Pancreas (tissue), 10 donors: ENCODE measurements at regions not wholly inside any gene's neighbourhood (a gene's known extent, or its start where the extent isn't known, plus 50 kb on each side); places are given as distances from the start of the nearest gene placed in this dataset.

Source experiments
- ATAC-seq, 4 donors: fragments of 200-7000 bp; cut with Tn5 transposase; one replicate each; pipeline versions ENCODE4 v1.8.0 to v1.9.1; 2020; ENCODE audit warnings: mild to moderate bottlenecking in 4 of 4, moderate library complexity in 4 of 4
- DNase-seq, 6 donors: peaks; one replicate each; pipeline ENCODE4 v3.0.0-alpha.2; 2020
- FAIRE-seq: peaks from 2 replicates; lab custom pipeline; 2012; peaks lifted over from hg19 to GRCh38; lab: Jason Lieb, UNC
- H3K27ac ChIP-seq, 4 donors: fragments of 200-600 bp; sonication (generic); 1 replicate in 3 of 4; 2 replicates in 1 of 4; pipeline versions ENCODE4 v1.5.0 to v1.8.0; 2020
- H3K27me3 ChIP-seq, 4 donors: fragments of 200-600 bp; one replicate each; pipeline ENCODE4 v1.8.0; 2021
- H3K36me3 ChIP-seq, 3 donors: fragments of 200-600 bp; sonication (generic) in 1 of 3; one replicate each; pipeline versions ENCODE4 v1.5.0 to v1.8.0; 2020 to 2021
- H3K4me1 ChIP-seq, 3 donors: fragments of 200-600 bp; one replicate each; pipeline ENCODE4 v1.8.0; 2021
- H3K4me3 ChIP-seq, 4 donors: fragments of 200-600 bp; sonication (generic) in 2 of 4; one replicate each; pipeline versions ENCODE4 v1.5.0 to v1.8.0; 2020 to 2021
- H3K9me3 ChIP-seq, 4 donors: fragments of 200-600 bp; one replicate each; pipeline ENCODE4 v1.8.0; 2021
- WGBS, 2 donors: extraction: QIAGEN DNeasy Blood & Tissue Kit; methylation state at CpG; one replicate each; pipeline ENCODE4 v1.1.7; 2013; 5-methylcytosine and 5-hydroxymethylcytosine counted together
- intact Hi-C, 3 donors: fragments of 100-400 bp; cut with DNase I; formaldehyde crosslinking; loops; one replicate each; pipeline versions ENCODE4 v1.11.1 to v1.14.2; 2022
- TF ChIP-seq, protein P1 (sequence below), 4 donors: fragments of 200-600 bp; sonication (generic) in 3 of 4; IDR thresholded peaks; one replicate each; pipeline versions ENCODE4 v1.5.0 to v1.8.0; 2021; ENCODE audit warnings: antibody characterized with exemption in 4 of 4
- donor health status: healthy with polysubstance abuse.
- donor health status: DM: no; HTN: no; CAD: no; lungs with moderate emphysema.
- donor health status: DM: no; HTN: no; CAD: no.
- donor health status: control.
- donor health status: control.
- donor health status: Bipolar disorder and iron deficiency.
- donor health status: DM: yes; HTN: yes; CAD: no.
- donor health status: DM: no; HTN: no; CAD: no.
- donor health status: DM: no; HTN: no; CAD: no.
- donor health status: DM: yes; HTN: yes; CAD: no.

DNA sequence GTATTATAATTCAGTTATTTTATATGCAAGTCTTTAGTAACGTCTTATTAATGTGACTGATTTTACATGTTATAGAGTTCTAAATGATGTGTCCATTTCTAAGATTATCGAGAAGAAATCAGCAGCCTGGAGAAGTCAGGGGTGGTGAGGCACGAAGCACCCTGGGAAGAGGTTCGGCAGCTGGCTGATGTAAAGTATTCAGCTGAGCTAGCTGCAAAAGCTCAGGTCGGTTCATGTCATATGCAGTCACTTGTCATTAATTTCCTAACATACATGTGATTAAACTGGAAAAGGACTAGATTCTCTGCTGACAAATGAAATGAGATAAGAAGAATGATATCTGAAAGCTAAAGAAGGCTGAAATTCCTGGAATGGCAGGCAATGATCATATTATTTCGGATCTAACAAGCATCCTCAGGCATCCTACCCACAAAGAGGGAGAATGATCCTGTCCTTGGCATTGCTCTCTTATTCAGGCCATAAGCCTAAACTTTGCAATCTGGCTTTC lies 383.0 kb upstream of the SLITRK1 start:
- Histone ChIP-seq H3K9me3 (no peaks in the 10 kb centered on the region), H3K27me3 (no peaks in the 10 kb centered on the region), H3K27ac (no peak overlapping the region), H3K4me3 (no peak overlapping the region), H3K36me3 (no peaks in the 10 kb centered on the region), H3K4me1 (no peaks in the 10 kb centered on the region)
- 63 to 72% methylated on average over 6 of the region's 6 CpGs for WGBS, 2 donors
- ATAC-seq (no peak), DNase-seq (no peak), FAIRE-seq (no peak)
- intact Hi-C loops, result no loop called here
- TF ChIP-seq, protein P1, sequence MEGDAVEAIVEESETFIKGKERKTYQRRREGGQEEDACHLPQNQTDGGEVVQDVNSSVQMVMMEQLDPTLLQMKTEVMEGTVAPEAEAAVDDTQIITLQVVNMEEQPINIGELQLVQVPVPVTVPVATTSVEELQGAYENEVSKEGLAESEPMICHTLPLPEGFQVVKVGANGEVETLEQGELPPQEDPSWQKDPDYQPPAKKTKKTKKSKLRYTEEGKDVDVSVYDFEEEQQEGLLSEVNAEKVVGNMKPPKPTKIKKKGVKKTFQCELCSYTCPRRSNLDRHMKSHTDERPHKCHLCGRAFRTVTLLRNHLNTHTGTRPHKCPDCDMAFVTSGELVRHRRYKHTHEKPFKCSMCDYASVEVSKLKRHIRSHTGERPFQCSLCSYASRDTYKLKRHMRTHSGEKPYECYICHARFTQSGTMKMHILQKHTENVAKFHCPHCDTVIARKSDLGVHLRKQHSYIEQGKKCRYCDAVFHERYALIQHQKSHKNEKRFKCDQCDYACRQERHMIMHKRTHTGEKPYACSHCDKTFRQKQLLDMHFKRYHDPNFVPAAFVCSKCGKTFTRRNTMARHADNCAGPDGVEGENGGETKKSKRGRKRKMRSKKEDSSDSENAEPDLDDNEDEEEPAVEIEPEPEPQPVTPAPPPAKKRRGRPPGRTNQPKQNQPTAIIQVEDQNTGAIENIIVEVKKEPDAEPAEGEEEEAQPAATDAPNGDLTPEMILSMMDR (IDR thresholded peaks at IDR 0.05), result no peak

DNA sequence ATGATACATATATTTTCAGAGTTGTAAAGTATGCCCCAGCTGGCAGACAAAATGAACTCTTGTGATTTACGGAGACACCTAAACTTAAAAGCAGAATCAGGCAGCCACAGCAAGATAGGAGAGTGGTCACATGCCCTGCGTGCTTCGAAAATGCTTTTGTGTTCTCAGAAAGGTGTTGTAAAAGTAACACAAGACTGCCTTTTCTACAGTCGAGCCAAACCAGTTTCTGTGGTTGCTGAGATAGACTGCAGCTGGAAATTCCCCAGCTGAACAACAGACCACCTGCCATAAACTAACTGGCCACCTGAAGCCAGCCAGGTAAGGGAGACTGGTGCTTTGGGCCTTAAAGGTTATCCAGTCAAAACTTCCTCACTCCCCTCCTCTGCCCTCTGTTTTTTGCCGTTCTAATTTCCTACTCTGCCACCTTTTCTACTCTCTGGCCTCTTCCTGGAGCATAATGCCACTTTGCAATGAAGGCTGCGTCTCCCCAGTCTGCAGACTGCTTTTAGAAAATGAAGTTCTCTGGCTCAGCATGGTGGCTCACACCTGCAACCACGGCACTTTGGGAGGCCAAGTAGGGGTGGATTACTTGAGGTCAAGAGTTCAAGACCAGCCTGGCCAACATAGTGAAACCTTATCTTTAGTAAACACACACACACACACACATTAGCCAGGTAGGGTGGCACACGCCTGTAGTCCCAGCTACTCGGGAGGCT lies 381.2 kb upstream of the SLITRK1 start:
- DNase-seq (no peak), FAIRE-seq (no peak)
- H3K4me3 ChIP-seq, result no peak overlapping the region

DNA sequence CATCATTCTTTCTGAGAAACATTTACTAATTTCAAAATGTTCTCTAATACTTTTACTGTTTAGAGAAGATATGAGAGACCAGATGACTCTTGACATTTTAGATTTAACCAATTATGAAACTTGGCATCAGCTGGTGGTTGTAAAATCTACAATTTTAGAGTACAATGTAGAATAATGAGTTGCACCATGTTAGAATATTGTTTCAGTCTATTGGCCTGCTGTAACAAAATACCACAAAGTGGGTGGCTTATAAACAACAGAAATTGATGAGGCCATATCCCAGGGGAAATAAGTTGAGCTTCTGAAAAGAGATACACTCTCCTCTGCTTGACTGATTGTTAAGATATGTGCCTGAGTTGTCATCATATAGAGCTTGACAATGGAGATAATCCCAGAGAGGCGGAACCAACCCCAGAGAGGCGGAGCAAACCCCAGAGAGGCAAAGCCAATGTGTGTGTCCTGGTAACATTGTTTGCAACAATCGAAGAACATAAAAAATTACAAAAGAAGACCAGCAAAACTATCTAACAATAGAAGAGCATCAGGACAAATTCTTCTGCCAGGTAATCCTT lies 373.0 kb upstream of the SLITRK1 start:
- no peaks in the 10 kb centered on the region for H3K4me1 ChIP-seq
- FAIRE-seq (no peak), DNase-seq (no peak), ATAC-seq (no peak)
- no peak overlapping the region for H3K27ac ChIP-seq
- H3K9me3 ChIP-seq, result no peaks in the 10 kb centered on the region
- 85 to 92% methylated on average over 3 of the region's 3 CpGs for WGBS, 2 donors
- H3K4me3 ChIP-seq, result no peak overlapping the region
- TF ChIP-seq, protein P1 (IDR thresholded peaks at IDR 0.05), result no peak
- intact Hi-C loops, result no loop called here
- H3K27me3 ChIP-seq, result no peaks in the 10 kb centered on the region
- H3K36me3 ChIP-seq, result no peaks in the 10 kb centered on the region

More for the DNA sequence above, 381.2 kb upstream of the SLITRK1 start:
- no peak for ATAC-seq
- Histone ChIP-seq H3K9me3 (no peaks in the 10 kb centered on the region), H3K27ac (no peak overlapping the region), H3K4me1 (no peaks in the 10 kb centered on the region), H3K27me3 (no peaks in the 10 kb centered on the region), H3K36me3 (no peaks in the 10 kb centered on the region)
- intact Hi-C loops, result no loop called here
- TF ChIP-seq, protein P1 (IDR thresholded peaks at IDR 0.05), result no peak
- whole genome bisulfite sequencing, 2 donors, result 71 to 77% methylated on average over 9 of the region's 9 CpGs

DNA sequence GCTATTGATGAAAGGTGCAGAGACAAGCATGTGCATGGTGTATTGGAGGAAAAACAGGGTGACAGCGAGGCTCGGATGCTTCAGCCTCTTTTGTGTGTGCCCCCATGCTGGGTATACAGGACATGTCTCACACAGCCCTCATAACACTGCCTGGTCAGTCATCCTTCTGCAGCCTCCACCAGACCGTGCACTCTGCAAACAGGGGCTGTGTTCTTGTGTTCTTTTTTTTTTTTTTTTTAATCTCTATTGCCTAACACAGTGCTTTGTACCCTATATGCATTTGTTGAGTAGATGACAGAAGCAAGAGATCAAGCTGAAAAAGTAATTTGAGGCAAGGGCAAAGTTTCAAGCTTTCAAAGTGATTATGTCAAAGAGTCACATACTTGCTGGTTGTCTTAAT lies 367.2 kb upstream of the SLITRK1 start:
- FAIRE-seq, result no peak
- no peaks in the 10 kb centered on the region for H3K4me1 ChIP-seq
- no peak for ATAC-seq
- TF ChIP-seq, protein P1 (IDR thresholded peaks at IDR 0.05), result no peak
- intact Hi-C loops, result no loop called here
- H3K9me3 ChIP-seq, result no peaks in the 10 kb centered on the region
- 67 to 69% methylated on average over 3 of the region's 3 CpGs for WGBS, 2 donors
- DNase-seq, result no peak
- H3K27ac ChIP-seq, result no peak overlapping the region
- H3K27me3 ChIP-seq, result no peaks in the 10 kb centered on the region
- H3K36me3 ChIP-seq, result no peaks in the 10 kb centered on the region
- H3K4me3 ChIP-seq, result no peak overlapping the region

DNA sequence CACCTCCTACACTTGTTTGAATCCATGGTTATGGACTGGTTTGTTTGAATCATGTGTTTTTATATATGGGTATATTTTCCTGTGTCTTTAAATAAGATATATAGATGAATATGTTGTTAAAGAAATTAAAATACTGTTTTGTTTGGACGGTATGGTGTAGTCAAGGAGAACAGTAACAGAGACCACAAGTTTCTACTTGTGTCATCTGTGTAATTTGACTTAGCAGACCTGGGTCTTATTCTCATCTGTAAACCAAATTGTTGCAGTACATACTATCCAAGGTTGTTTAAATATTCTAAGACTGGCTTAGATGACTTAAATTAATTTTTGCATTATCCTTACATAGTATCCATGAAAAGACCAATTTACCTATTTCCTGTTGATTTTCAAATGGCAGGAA lies 361.1 kb upstream of the SLITRK1 start:
- Histone ChIP-seq H3K27ac (no peak overlapping the region), H3K4me1 (no peaks in the 10 kb centered on the region), H3K4me3 (no peak overlapping the region), H3K36me3 (no peaks in the 10 kb centered on the region), H3K9me3 (no peaks in the 10 kb centered on the region), H3K27me3 (no peaks in the 10 kb centered on the region)
- intact Hi-C loops, result no loop called here
- DNase-seq (no peak), FAIRE-seq (no peak), ATAC-seq (no peak)
- 57 to 73% methylated on average over 1 of the region's 1 CpG for WGBS, 2 donors
- TF ChIP-seq, protein P1 (IDR thresholded peaks at IDR 0.05), result no peak
